Liver (tissue), 8 donors: ENCODE measurements at regions not wholly inside any gene's neighbourhood (a gene's known extent, or its start where the extent isn't known, plus 50 kb on each side); places are given as distances from the start of the nearest gene placed in this dataset.

ENCODE experiments used
- DNase-seq: peaks from one replicate; pipeline ENCODE4 v3.0.0-alpha.2; 2017; ENCODE audit warnings: low spot score
- H3K27ac ChIP-seq, 2 donors: one replicate each; pipeline ENCODE4 v1.7.0; 2013; ENCODE audit warnings: inconsistent platforms in 2 of 2, low read length in 2 of 2, control low read depth in 1 of 2, low read depth in 1 of 2, mild to moderate bottlenecking in 1 of 2
- H3K27me3 ChIP-seq, 4 donors: one replicate each; pipeline versions ENCODE4 v1.6.1 to v1.7.0; 2013; ENCODE audit warnings: low read length in 3 of 4, inconsistent platforms in 1 of 4, mild to moderate bottlenecking in 1 of 4, moderate library complexity in 1 of 4; ENCODE audit not compliant: control insufficient read depth in 4 of 4, insufficient read depth in 4 of 4
- H3K36me3 ChIP-seq, 4 donors: one replicate each; pipeline versions ENCODE4 v1.6.1 to v1.7.0; 2013; ENCODE audit warnings: low read length in 3 of 4, mild to moderate bottlenecking in 3 of 4, low read depth in 1 of 4, moderate library complexity in 1 of 4; ENCODE audit not compliant: control insufficient read depth in 4 of 4, insufficient read depth in 3 of 4
- H3K4me1 ChIP-seq, 4 donors: one replicate each; pipeline versions ENCODE4 v1.6.1 to v1.7.0; 2013; ENCODE audit warnings: low read length in 3 of 4, mild to moderate bottlenecking in 3 of 4, moderate library complexity in 1 of 4; ENCODE audit not compliant: control insufficient read depth in 4 of 4, insufficient read depth in 4 of 4
- H3K4me3 ChIP-seq, 3 donors: one replicate each; pipeline versions ENCODE4 v1.6.1 to v1.7.0; 2013; ENCODE audit warnings: low read length in 3 of 3, control low read depth in 1 of 3, low read depth in 1 of 3, mild to moderate bottlenecking in 1 of 3
- H3K9ac ChIP-seq, 2 donors: one replicate each; pipeline ENCODE4 v1.7.0; 2013; ENCODE audit warnings: low read length in 2 of 2, mild to moderate bottlenecking in 2 of 2, moderate library complexity in 2 of 2, control low read depth in 1 of 2, low read depth in 1 of 2
- H3K9me3 ChIP-seq, 4 donors: one replicate each; pipeline versions ENCODE4 v1.6.1 to v1.7.0; 2013; ENCODE audit warnings: low read length in 3 of 4; ENCODE audit not compliant: control insufficient read depth in 4 of 4
- ATF3 ChIP-seq: IDR thresholded peaks from 2 replicates; pipeline ENCODE4 v1.6.1; 2016; ENCODE audit warnings: antibody characterized with exemption
- CTCF ChIP-seq: fragments of 150-350 bp; IDR thresholded peaks from 2 replicates; pipeline ENCODE4 v1.5.1; 2017; ENCODE audit warnings: improper control_type of control experiment, low read depth, low read length; ENCODE audit not compliant: missing input control
- EGR1 ChIP-seq, 2 donors: IDR thresholded peaks; 2 replicates each; pipeline ENCODE4 v1.6.1; 2016 to 2018; ENCODE audit warnings: antibody characterized with exemption in 2 of 2, low read depth in 2 of 2
- FOXA1 ChIP-seq: IDR thresholded peaks from 2 replicates; pipeline ENCODE4 v1.6.1; 2016; ENCODE audit warnings: antibody characterized with exemption
- FOXA2 ChIP-seq: IDR thresholded peaks from 2 replicates; pipeline ENCODE4 v1.6.1; 2016; ENCODE audit warnings: antibody characterized with exemption
- GABPA ChIP-seq, 2 donors: IDR thresholded peaks in 1 of 2; conservative IDR thresholded peaks in 1 of 2; 2 replicates each; pipeline ENCODE4 v1.6.1; 2016; ENCODE audit warnings: antibody characterized with exemption in 2 of 2, mild to moderate bottlenecking in 1 of 2, moderate library complexity in 1 of 2
- HNF4A ChIP-seq, 2 donors: conservative IDR thresholded peaks; 2 replicates each; pipeline ENCODE4 v1.6.1; 2016; ENCODE audit warnings: antibody characterized with exemption in 2 of 2, mild to moderate bottlenecking in 2 of 2
- HNF4G ChIP-seq: IDR thresholded peaks from 2 replicates; pipeline ENCODE4 v1.6.1; 2016; ENCODE audit warnings: antibody characterized with exemption
- JUND ChIP-seq, 2 donors: IDR thresholded peaks; 2 replicates each; pipeline ENCODE4 v1.6.1; 2016; ENCODE audit warnings: antibody characterized with exemption in 2 of 2
- MAX ChIP-seq: IDR thresholded peaks from 2 replicates; pipeline ENCODE4 v1.6.1; 2016; ENCODE audit warnings: antibody characterized with exemption
- NR2F2 ChIP-seq: IDR thresholded peaks from 2 replicates; pipeline ENCODE4 v1.6.1; 2016; ENCODE audit warnings: antibody characterized with exemption
- RAD21 ChIP-seq, 2 donors: IDR thresholded peaks; 2 replicates each; pipeline ENCODE4 v1.6.1; 2016; ENCODE audit warnings: antibody characterized with exemption in 2 of 2, mild to moderate bottlenecking in 2 of 2
- REST ChIP-seq: IDR thresholded peaks from 2 replicates; pipeline ENCODE4 v1.6.1; 2016; ENCODE audit warnings: antibody characterized with exemption, mild to moderate bottlenecking
- SP1 ChIP-seq: IDR thresholded peaks from 2 replicates; pipeline ENCODE4 v1.6.1; 2018; ENCODE audit warnings: antibody characterized with exemption, mild to moderate bottlenecking
- TAF1 ChIP-seq: conservative IDR thresholded peaks from 2 replicates; pipeline ENCODE4 v1.6.1; 2016; ENCODE audit warnings: antibody characterized with exemption, mild to moderate bottlenecking
- YY1 ChIP-seq: IDR thresholded peaks from 2 replicates; pipeline ENCODE4 v1.6.1; 2016; ENCODE audit warnings: antibody characterized with exemption, mild to moderate bottlenecking
- ZBTB33 ChIP-seq: IDR thresholded peaks from 2 replicates; pipeline ENCODE4 v1.6.1; 2016; ENCODE audit warnings: antibody characterized with exemption
- whole genome bisulfite sequencing: extraction: QIAGEN DNeasy Blood & Tissue Kit; methylation state at CpG from one replicate; pipeline ENCODE4 v1.1.7; 2013; 5-methylcytosine and 5-hydroxymethylcytosine counted together
- donor health status: healthy.
- donor health status: healthy.
- donor health status: healthy.
- donor health status: healthy.
- donor health status: healthy.

- TF ChIP-seq FOXA2 (no peak), FOXA1 (no peak)
- no peaks in the 10 kb centered on the region for H3K27me3 ChIP-seq
- H3K4me1 ChIP-seq: no peaks in the 10 kb centered on the region
- H3K36me3 ChIP-seq: no peaks in the 10 kb centered on the region
- no peak for DNase-seq
- H3K9ac ChIP-seq: no peak overlapping the region
- no peaks in the 10 kb centered on the region for H3K9me3 ChIP-seq
- H3K4me3 ChIP-seq: no peak overlapping the region
- H3K27ac ChIP-seq: no peak overlapping the region
- 54% methylated on average over 3 of the region's 3 CpGs for WGBS
Measured at GRCh38 chr16:5845046-5845445, 747.5 kb upstream of the EEF2KMT start.

GRCh38 chr16:5841974-5842373 lies 744.4 kb upstream of the EEF2KMT start:
- H3K9me3 ChIP-seq: no peaks in the 10 kb centered on the region
- no peak for DNase-seq
- TF ChIP-seq TAF1: no peak
- TF ChIP-seq YY1: no peak
- TF ChIP-seq HNF4G: no peak
- TF ChIP-seq ZBTB33: no peak
- TF ChIP-seq RAD21 (IDR thresholded peaks at IDR 0.05): no peak
- no peak for TF ChIP-seq MAX
- TF ChIP-seq CTCF: no peak
- no peak for TF ChIP-seq JUND (IDR thresholded peaks at IDR 0.05)
- TF ChIP-seq ATF3: no peak
- no peak for TF ChIP-seq EGR1 (IDR thresholded peaks at IDR 0.05; ENCODE audit: low read depth in 2 of 2)
- no peak for TF ChIP-seq GABPA (IDR thresholded peaks at IDR 0.05 in 1 of 2, conservative IDR thresholded peaks at IDR 0.05 in 1 of 2)
- TF ChIP-seq NR2F2: no peak
- TF ChIP-seq FOXA1: no peak
- TF ChIP-seq HNF4A (conservative IDR thresholded peaks at IDR 0.05): no peak
- no peak for TF ChIP-seq REST
- TF ChIP-seq SP1: no peak
- H3K27me3 ChIP-seq: no peaks in the 10 kb centered on the region
- H3K27ac ChIP-seq: no peak overlapping the region
- no peaks in the 10 kb centered on the region for H3K4me1 ChIP-seq
- no peak overlapping the region for H3K9ac ChIP-seq
- no peaks in the 10 kb centered on the region for H3K36me3 ChIP-seq
- WGBS: 78% methylated on average over 7 of the region's 7 CpGs
- no peak overlapping the region for H3K4me3 ChIP-seq
